Neural cell (in vitro differentiated cells): ENCODE measurements at regions not wholly inside any gene's neighbourhood (a gene's known extent, or its start where the extent isn't known, plus 50 kb on each side); places are given as distances from the start of the nearest gene placed in this dataset.

ENCODE experiments used
- H2AFZ ChIP-seq: fragments of 200-600, 300-800 bp; sonication (generic), shearing (Covaris generic); 2 replicates; pipeline ENCODE4 v1.6.0; 2014; ENCODE audit warnings: low read depth, mild to moderate bottlenecking, antibody characterized with exemption, low read length, moderate library complexity
- H3F3A ChIP-seq: fragments of 200-600 bp; shearing (Covaris generic); 2 replicates; pipeline ENCODE4 v1.6.1; 2016; ENCODE audit warnings: mild to moderate bottlenecking, moderate library complexity, mixed read lengths, antibody characterized with exemption, low read length; ENCODE audit not compliant: insufficient read depth, poor library complexity, severe bottlenecking
- H3K27ac ChIP-seq: fragments of 200-600, 300-800 bp; sonication (generic), shearing (Covaris generic); 2 replicates; pipeline ENCODE4 v1.5.1; 2014; ENCODE audit warnings: mild to moderate bottlenecking, low read length, moderate library complexity
- H3K27me3 ChIP-seq: fragments of 300-800, 200-600 bp; sonication (generic), shearing (Covaris generic); 2 replicates; pipeline ENCODE4 v1.6.0; 2014; ENCODE audit warnings: mild to moderate bottlenecking, low read depth, low read length, moderate library complexity; ENCODE audit not compliant: insufficient read depth
- H3K36me3 ChIP-seq: fragments of 300-800, 200-600 bp; sonication (generic), shearing (Covaris generic); 2 replicates; pipeline ENCODE4 v1.5.1; 2014; ENCODE audit warnings: mild to moderate bottlenecking, antibody characterized with exemption, low read length, moderate library complexity; ENCODE audit not compliant: insufficient read depth
- H3K4me2 ChIP-seq: fragments of 300-800, 200-600 bp; sonication (generic), shearing (Covaris generic); 2 replicates; pipeline ENCODE4 v1.6.0; 2014; ENCODE audit warnings: mild to moderate bottlenecking, low read length
- H3K4me3 ChIP-seq: fragments of 300-800, 200-600 bp; sonication (generic), shearing (Covaris generic); 2 replicates; pipeline ENCODE4 v1.5.1; 2014; ENCODE audit warnings: mild to moderate bottlenecking, low read length, moderate library complexity
- H3K79me2 ChIP-seq: fragments of 200-600 bp; shearing (Covaris generic); replicated peaks from 2 replicates; pipeline ENCODE4 v1.6.0; 2014; ENCODE audit warnings: mild to moderate bottlenecking, low read length, moderate library complexity; ENCODE audit not compliant: insufficient read depth
- H3K9ac ChIP-seq: fragments of 300-800, 200-600 bp; sonication (generic), shearing (Covaris generic); 2 replicates; pipeline ENCODE4 v1.6.1; 2016; ENCODE audit warnings: mild to moderate bottlenecking, low read length, mixed read lengths
- H3K9me2 ChIP-seq: fragments of 200-600 bp; shearing (Covaris generic); 2 replicates; pipeline ENCODE4 v1.6.1; 2016; ENCODE audit warnings: mild to moderate bottlenecking, low read length, mixed read lengths; ENCODE audit not compliant: insufficient read depth
- H3K9me3 ChIP-seq: fragments of 200-600, 300-800 bp; sonication (generic), shearing (Covaris generic); 2 replicates; pipeline ENCODE4 v1.6.1; 2016; ENCODE audit warnings: mild to moderate bottlenecking, mixed run types, low read length, moderate library complexity, mixed read lengths
- H4K20me1 ChIP-seq: fragments of 200-600 bp; shearing (Covaris generic); 2 replicates; pipeline ENCODE4 v1.6.1; 2016; ENCODE audit warnings: mild to moderate bottlenecking, mixed run types; ENCODE audit not compliant: insufficient read depth
- EP300 ChIP-seq: fragments of 450-650 bp; conservative IDR thresholded peaks from 2 replicates; pipeline ENCODE4 v1.6.1; 2014; ENCODE audit warnings: antibody characterized with exemption, mild to moderate bottlenecking, moderate library complexity; ENCODE audit not compliant: poor library complexity, severe bottlenecking
- EZH2 ChIP-seq: fragments of 200-600, 300-800 bp; shearing (Covaris generic), sonication (generic); IDR thresholded peaks from 2 replicates; pipeline ENCODE4 v1.6.1; 2014; ENCODE audit warnings: antibody characterized with exemption, low read length, borderline replicate concordance, mild to moderate bottlenecking; ENCODE audit not compliant: insufficient read depth, poor library complexity, severe bottlenecking
- MXI1 ChIP-seq: fragments of 450-650 bp; conservative IDR thresholded peaks from 2 replicates; pipeline ENCODE4 v1.6.1; 2014; ENCODE audit warnings: antibody characterized with exemption, mild to moderate bottlenecking; ENCODE audit not compliant: poor library complexity, severe bottlenecking
- POLR2AphosphoS5 ChIP-seq: IDR thresholded peaks from 2 replicates; pipeline ENCODE4 v1.6.1; 2012
- RAD21 ChIP-seq: fragments of 450-650 bp; conservative IDR thresholded peaks from 2 replicates; pipeline ENCODE4 v1.6.1; 2014; ENCODE audit warnings: antibody characterized with exemption, mild to moderate bottlenecking, moderate library complexity
- SMC3 ChIP-seq: fragments of 450-650 bp; conservative IDR thresholded peaks from 2 replicates; pipeline ENCODE4 v1.6.1; 2014; ENCODE audit warnings: antibody characterized with exemption, mild to moderate bottlenecking, moderate library complexity; ENCODE audit not compliant: poor library complexity
- TAF1 ChIP-seq: IDR thresholded peaks from 2 replicates; pipeline ENCODE4 v1.6.1; 2012; ENCODE audit warnings: low read depth
- TF ChIP-seq, protein P1 (sequence below): IDR thresholded peaks from 2 replicates; pipeline ENCODE4 v1.6.1; 2012; ENCODE audit warnings: borderline replicate concordance
- TF ChIP-seq, protein P2 (sequence below): fragments of 450-650 bp; IDR thresholded peaks from 2 replicates; pipeline ENCODE4 v1.5.1; 2014; ENCODE audit warnings: antibody characterized with exemption, mild to moderate bottlenecking, moderate library complexity; ENCODE audit not compliant: poor library complexity, severe bottlenecking

DNA sequence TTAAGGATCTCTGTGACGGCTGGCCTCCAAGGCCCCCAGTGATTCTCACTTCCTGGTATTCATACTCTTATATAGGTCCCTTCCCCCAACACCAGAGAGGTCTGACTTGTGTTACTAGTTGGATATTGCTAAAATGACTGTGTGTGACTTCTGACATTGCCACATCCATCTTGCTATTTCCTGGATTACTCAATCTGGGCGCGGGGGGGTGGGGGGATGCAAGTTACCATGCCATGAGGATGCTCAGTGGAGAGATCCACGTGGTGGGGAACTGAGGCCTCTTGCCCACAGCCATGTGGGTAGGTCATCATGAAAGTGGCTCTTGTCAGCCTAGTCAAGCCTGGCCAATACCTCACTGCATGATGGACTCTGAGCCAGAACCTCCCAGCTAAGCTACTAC, 117.0 kb downstream of the UBE2U start:
- Histone ChIP-seq H2AFZ (no peak overlapping the region), H3K79me2 (no peaks in the 10 kb centered on the region), H3K27ac (no peak overlapping the region), H3K9me3 (no peaks in the 10 kb centered on the region), H3K9ac (no peak overlapping the region), H3K4me3 (no peak overlapping the region), H3K27me3 (no peaks in the 10 kb centered on the region), H3F3A (no peaks in the 10 kb centered on the region), H4K20me1 (no peaks in the 10 kb centered on the region), H3K4me2 (no peak overlapping the region), H3K36me3 (no peaks in the 10 kb centered on the region), H3K9me2 (no peaks in the 10 kb centered on the region)
- TF ChIP-seq EP300 = no peak
- no peak for TF ChIP-seq EZH2
- TF ChIP-seq TAF1 = no peak
- no peak for TF ChIP-seq POLR2AphosphoS5
- TF ChIP-seq, protein P1, sequence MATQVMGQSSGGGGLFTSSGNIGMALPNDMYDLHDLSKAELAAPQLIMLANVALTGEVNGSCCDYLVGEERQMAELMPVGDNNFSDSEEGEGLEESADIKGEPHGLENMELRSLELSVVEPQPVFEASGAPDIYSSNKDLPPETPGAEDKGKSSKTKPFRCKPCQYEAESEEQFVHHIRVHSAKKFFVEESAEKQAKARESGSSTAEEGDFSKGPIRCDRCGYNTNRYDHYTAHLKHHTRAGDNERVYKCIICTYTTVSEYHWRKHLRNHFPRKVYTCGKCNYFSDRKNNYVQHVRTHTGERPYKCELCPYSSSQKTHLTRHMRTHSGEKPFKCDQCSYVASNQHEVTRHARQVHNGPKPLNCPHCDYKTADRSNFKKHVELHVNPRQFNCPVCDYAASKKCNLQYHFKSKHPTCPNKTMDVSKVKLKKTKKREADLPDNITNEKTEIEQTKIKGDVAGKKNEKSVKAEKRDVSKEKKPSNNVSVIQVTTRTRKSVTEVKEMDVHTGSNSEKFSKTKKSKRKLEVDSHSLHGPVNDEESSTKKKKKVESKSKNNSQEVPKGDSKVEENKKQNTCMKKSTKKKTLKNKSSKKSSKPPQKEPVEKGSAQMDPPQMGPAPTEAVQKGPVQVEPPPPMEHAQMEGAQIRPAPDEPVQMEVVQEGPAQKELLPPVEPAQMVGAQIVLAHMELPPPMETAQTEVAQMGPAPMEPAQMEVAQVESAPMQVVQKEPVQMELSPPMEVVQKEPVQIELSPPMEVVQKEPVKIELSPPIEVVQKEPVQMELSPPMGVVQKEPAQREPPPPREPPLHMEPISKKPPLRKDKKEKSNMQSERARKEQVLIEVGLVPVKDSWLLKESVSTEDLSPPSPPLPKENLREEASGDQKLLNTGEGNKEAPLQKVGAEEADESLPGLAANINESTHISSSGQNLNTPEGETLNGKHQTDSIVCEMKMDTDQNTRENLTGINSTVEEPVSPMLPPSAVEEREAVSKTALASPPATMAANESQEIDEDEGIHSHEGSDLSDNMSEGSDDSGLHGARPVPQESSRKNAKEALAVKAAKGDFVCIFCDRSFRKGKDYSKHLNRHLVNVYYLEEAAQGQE = no peak
- no peak for TF ChIP-seq SMC3
- no peak for TF ChIP-seq RAD21
- TF ChIP-seq, protein P2, sequence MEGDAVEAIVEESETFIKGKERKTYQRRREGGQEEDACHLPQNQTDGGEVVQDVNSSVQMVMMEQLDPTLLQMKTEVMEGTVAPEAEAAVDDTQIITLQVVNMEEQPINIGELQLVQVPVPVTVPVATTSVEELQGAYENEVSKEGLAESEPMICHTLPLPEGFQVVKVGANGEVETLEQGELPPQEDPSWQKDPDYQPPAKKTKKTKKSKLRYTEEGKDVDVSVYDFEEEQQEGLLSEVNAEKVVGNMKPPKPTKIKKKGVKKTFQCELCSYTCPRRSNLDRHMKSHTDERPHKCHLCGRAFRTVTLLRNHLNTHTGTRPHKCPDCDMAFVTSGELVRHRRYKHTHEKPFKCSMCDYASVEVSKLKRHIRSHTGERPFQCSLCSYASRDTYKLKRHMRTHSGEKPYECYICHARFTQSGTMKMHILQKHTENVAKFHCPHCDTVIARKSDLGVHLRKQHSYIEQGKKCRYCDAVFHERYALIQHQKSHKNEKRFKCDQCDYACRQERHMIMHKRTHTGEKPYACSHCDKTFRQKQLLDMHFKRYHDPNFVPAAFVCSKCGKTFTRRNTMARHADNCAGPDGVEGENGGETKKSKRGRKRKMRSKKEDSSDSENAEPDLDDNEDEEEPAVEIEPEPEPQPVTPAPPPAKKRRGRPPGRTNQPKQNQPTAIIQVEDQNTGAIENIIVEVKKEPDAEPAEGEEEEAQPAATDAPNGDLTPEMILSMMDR = no peak
- TF ChIP-seq MXI1 = no peak

DNA sequence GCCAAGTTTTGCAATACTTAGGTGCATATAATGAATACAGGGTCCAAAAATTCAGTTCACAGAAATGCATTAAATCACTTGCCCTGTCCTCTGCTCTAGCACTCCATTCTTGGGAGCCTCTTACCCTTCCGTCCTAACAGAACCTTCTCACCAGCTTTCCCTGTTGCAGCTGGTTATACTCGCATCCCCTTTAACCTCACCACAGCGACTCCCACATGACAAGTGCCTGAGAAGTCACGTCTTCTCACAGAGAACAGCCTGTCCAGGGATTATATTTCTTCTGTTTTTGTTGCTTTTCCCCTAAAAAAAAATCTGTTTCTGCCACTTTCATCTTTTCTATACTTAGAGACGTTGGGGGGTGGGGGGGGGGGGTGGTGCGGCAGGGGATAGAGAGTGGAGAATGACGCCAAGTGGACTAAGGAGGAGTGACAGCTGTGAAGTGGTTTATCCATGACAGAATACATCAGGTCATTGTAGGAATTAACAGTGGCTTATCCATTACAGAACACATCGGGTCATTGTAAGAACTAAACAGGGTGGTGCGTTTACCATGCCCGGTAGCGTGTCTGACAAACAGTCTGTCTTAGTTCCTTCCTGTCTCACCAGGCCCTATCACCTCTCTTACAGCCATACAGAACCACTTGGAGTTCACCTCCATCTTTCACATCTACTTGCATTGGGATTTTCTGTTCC, 117.6 kb downstream of the UBE2U start:
- Histone ChIP-seq H3K9me2 (no peaks in the 10 kb centered on the region), H4K20me1 (no peaks in the 10 kb centered on the region), H3K79me2 (no peaks in the 10 kb centered on the region), H2AFZ (no peak overlapping the region), H3K36me3 (no peaks in the 10 kb centered on the region), H3K9me3 (no peaks in the 10 kb centered on the region), H3K27ac (no peak overlapping the region), H3K4me2 (no peak overlapping the region), H3F3A (no peaks in the 10 kb centered on the region), H3K27me3 (no peaks in the 10 kb centered on the region), H3K9ac (no peak overlapping the region), H3K4me3 (no peak overlapping the region)
- TF ChIP-seq EZH2 = no peak
- no peak for TF ChIP-seq MXI1
- no peak for TF ChIP-seq POLR2AphosphoS5
- TF ChIP-seq SMC3 = no peak
- no peak for TF ChIP-seq EP300
- TF ChIP-seq RAD21 = no peak
- TF ChIP-seq TAF1 = no peak
- TF ChIP-seq, protein P1 = no peak
- TF ChIP-seq, protein P2 = no peak
